Superior temporal gyrus (tissue), 1 donor: ENCODE measurements at regions not wholly inside any gene's neighbourhood (a gene's known extent, or its start where the extent isn't known, plus 50 kb on each side); places are given as distances from the start of the nearest gene placed in this dataset.

ENCODE experiments used
- DNase-seq: peaks from one replicate; pipeline ENCODE4 v3.0.0-alpha.2; 2016; ENCODE audit errors: extremely low spot score

DNA sequence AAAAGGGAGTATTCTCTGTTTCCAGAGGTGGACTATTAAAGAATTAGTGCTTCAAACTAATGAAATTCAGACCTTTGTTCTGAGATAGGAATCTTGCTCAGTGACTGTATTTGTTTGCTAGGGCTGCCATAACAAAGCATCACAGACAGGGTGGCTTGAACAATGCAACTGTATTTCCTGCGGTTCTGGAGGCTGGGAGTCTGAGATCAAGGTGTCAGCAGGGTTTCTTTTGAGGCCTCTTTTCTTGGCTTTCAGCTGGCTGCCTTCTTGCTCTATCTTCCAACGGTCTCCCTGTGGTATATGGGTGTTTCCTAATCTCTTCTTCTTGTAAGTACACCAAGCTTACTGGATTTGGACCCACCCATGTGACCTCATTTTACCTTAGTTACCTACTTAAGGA is 264.6 kb upstream of the PROX1 start:
- no peak for DNase-seq

DNA sequence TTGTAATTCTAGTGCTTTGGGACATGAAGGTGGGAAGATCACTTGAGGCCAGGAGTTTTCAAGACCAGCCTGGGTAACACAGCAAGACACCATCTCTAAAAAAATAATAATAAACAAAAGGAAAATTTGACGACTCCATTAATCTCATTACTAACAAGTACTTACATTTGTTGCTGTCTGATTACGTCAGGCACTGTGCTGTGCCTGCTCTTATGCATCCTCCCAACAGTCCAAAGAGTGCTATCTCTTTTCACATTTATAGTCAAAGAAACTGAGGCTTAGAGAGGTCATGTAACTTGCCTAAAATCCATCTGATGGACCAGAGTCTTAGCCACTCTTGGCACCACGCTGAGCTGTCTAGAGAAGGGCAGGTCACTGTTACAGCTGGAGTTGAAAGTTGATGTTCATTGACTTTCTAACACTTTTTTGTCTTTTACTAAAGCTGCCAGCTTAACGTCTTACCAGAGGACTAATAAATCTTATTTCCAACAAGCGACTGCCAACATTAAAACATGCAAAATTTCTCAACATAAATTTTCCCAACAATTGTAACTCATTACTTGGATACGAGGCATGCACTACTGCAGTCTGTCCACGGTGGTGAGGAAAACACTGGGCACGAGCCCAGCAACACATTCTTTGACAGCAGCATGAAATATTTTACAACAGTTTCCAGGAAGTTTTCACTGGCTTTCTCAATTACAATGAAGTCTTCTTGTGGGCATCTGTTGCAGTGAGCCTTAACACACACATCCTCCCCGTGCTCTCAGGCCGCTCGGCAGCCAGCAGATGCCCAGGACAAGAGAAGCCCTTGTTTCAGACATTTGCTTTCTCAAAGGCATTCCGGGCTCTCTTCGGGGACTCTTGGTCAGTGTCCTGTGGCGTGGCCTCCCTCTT is 262.9 kb upstream of the PROX1 start:
- DNase-seq: peak; percentile 32

DNA sequence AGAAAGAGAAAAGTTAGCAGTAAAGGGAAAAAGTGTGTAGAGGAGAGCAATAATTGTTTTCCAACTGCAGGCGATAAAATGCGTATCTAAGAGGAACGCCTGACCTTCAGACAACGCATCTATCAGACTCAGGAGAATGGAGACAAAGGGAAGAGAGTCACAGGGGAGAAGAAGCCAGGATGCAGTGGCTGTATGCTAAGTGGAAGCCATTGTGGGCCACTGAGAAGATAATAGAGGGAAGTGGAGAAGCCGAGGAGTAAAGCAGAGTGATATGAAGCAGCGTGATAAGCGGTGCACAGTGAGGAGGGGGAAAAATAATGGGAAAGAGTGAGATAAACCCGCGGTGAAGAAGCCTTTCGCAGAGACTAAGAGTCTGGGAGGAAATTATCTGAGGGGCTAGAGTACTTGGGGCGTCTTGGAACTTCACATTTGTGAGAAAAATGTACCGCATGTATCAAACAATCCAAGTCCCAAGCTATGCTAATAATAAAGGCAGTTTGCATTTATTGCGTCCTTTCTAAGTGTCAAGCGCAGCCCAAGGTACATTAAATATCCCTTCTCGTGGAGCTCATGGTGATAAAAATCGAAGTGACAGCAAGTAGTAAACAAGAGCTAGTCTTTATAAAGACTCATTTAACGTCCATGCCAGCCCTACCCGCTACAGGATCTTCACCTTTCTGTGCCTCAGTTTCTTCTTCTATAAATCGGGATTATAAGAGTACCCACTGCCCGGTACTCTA is 259.8 kb upstream of the PROX1 start:
- DNase-seq: no peak

DNA sequence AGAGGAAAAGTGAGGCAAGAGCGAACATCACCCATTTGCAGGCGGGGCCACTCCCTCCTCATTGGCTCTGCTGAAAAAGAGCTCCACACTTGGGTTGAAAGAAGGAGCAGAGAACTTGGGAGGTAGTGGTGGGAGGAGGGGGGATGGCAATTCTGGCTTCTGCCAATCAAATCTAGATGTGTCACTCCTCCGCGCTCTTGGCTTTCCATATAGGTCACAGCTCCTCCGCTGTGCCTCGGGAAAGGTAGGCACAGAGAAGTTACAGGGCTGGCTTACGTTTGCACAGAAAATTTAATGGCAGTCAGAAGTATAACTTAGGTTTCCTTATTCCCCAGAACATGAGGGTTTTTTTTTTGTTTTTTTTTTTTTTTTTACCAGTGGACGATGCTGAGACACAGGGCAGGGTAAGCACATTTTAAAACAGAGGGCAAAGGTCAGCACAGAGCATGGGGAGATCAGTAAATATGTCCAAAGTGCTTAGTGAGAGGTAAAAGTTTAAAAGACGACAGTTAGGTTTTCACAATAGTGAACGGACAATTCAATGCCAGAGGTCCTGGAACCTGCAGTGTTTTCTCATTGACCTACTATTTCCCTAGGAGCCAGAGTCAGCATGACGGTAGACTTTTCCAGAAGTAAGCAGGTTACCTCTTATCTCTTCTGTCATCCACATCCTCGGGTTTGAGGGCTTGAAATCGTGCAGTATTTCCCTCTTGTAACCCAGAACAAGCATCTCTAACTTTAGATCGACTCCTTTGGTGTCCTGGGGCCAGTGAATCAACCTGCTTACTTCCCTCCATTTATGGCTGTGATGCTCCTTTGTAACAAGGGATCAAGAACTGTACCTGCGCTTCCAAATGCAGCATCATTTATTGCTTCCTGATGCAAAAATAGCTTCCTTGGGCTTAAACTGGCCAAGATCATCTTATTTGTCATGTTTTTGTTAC is 258.9 kb upstream of the PROX1 start:
- no peak for DNase-seq

DNA sequence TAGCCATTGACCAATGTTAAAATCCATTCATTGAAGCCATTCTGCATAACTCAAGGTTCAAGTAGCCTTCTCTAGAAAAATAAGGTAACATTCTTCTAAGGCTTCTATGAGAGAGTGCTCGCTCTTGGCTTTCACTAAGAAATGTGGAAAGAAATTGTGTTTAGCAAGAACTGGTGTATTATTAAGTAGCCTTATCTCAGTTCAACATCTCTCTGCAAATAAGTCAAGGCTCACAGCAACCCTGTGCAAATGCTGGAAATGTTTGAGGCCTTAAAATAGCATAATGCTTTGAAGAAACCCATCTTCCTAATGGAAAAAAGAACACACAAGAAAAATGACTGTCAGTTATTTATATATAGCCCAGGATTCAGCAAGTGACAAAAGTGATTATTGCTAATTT is 254.1 kb upstream of the PROX1 start:
- no peak for DNase-seq

DNA sequence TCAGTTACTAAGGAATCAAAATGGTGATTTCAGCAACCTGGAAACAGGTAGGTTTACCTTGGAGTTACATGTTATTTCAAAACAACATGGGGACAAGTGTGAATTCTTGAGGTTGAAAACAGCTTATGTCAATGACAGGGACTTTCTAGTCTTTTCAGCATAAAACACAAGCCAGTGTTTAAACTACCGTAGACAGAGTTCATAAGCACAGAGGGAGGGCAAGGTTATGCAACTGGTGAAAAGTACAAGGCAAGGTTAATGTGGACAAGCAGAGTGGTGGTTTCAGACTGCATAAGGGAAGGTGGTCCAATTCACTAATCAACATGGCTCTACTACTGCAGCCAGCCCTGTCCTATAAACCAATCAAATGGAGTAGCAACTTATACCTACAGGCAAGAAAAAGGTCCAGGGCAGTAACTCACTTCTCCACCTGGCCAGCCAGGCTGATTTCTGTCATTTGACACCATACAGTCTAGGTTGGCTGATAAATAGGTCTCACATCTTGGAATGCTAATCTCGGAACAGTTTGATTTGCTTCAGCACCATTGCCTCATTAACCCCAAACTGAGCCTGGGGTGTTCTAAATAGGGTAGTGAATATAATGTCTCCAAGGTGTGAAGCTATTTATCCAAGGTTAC is 250.3 kb upstream of the PROX1 start:
- no peak for DNase-seq

DNA sequence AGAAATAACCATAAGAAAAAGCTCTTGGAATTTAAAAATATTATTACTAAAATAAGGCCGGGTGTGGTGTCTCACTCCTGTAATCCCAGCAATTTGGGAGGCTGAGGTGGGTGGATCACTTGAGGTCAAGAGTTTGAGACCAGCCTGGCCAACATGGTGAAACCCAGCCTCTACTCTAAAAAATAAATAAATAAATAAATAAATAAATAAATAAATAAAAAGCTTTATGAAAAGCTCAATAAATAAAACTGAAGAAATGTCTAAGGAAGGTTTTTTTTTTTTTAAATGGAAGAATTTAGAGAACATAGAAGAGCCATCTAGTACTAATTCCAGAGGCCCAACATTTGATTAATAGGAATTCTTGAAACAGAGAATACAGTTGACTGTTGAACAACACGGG is 249.1 kb upstream of the PROX1 start:
- DNase-seq: no peak

DNA sequence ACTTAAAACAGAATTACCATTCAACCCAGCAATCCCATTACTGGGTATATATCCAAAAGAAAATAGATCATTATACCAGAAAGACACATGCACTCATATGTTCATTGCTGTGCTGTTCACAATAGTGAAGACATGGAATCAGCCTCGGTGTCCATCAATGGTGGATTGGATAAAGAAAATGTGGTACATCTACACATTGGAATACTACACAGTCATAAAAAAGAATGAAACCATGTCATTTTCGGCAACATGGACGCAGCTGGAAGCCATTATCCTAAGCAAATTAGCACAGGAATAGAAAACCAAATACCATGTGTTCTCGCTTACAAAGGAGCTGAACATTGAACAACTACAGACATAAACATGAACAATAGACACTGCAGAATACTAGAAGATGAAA is 244.8 kb upstream of the PROX1 start:
- no peak for DNase-seq

DNA sequence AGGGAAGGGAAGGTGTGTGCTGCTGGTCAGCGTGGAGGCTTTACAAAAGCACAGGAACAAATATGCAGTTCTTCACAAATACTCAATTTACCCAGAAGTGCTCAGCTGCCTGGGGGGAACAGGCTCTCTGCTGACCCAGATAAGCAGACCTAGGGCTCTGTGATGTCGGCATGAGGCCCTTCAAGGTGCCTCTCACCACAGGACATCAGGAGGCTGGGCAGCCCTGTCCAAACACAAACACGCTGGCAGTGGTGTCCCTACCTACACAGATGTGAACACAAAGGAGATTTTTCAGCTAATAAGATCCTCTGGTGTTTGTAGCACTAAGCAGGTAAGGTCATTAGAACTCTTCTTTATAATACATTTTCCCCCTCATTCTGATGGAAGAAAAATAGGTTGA is 243.0 kb upstream of the PROX1 start:
- DNase-seq: no peak

DNA sequence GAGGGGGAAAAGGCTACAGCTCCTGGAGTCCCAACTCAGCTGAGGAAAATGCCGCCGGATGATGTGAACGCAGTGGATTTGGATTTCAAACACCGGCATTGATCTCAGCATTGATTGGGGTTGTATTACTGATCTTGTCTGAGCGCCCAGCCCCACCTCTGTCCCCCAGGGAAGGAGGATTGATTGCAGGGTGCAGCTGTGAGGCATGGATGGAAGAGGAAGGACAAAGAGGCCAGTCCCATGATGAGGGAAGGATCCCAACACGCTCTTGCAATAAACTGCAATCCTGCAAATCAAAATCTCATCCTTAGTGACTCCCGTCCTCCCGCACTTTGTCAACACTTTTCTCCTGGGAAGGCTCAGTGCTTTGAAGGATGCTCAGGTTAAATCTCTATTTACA is 242.3 kb upstream of the PROX1 start:
- no peak for DNase-seq

DNA sequence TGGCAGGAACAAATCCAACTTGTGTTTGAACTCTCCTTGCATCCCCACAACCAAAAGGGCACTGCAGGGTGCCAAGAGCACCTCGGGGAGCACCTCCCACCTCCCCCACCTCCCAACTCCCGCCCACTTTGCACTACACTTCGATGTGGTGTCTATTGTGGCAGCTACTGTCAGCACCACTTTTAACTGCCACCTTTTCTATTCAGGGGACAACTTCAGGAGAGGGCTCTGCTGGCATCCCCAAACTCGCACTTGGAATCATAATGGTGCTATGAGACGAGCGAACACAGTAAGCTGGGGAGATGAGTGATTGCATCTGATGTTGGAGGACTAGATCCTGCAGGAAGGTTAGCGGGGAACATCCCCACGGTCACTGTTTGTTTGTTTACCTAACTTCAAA is 238.2 kb upstream of the PROX1 start:
- no peak for DNase-seq

DNA sequence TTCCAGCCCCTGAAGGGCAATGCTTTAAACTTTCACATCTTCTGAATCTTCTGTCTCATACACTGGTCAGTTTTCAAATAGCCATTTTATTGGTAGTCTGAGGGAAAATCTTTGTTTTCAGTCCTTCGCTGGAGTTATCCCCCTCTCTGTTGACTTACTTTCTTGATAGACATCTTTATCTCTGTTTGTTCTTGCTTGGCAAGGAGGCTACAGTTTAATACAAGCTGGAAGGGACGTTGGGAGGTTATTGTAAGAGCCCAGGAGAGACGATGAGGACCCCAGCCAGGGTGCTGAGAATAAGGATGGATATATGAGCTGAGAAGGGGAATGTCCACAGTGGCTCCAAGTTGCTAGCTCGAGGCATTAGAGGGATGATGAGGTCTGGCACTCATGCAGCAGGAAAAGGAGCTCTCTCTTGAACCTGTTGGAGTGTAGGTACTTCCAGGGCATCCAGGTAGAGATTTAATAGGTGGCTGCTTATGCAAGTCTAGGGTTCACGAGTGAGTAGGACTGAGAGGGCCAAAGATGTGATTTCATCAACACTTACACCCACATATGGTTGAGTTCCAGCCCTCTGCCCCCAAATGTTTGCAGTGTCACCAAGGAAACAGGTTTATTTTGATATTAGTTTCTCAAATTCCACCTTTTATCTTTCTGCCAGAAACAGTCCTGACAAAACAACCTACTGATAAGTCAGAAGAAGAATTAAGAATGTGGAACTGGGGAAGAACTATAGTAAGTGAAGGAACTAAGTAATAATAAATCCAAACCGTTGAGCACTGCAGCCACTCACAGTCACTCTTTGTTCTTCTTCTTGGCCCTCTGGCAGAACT is 237.3 kb upstream of the PROX1 start:
- no peak for DNase-seq

DNA sequence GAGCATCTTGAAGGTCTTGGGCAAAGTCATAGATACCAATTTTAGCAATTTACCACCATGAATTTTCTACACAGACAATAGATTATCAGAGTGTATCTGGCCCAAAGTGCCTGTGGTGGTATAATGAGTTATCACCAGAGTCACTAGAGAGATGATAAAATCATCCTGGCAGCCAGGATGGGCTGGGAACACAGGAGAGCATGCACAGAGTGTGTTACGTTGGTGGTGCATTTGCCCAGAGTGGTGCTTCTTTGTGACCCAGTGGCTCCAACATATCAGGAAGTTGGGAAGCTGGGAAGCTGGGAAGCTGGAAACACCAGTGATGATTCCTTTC is 236.7 kb upstream of the PROX1 start:
- no peak for DNase-seq

DNA sequence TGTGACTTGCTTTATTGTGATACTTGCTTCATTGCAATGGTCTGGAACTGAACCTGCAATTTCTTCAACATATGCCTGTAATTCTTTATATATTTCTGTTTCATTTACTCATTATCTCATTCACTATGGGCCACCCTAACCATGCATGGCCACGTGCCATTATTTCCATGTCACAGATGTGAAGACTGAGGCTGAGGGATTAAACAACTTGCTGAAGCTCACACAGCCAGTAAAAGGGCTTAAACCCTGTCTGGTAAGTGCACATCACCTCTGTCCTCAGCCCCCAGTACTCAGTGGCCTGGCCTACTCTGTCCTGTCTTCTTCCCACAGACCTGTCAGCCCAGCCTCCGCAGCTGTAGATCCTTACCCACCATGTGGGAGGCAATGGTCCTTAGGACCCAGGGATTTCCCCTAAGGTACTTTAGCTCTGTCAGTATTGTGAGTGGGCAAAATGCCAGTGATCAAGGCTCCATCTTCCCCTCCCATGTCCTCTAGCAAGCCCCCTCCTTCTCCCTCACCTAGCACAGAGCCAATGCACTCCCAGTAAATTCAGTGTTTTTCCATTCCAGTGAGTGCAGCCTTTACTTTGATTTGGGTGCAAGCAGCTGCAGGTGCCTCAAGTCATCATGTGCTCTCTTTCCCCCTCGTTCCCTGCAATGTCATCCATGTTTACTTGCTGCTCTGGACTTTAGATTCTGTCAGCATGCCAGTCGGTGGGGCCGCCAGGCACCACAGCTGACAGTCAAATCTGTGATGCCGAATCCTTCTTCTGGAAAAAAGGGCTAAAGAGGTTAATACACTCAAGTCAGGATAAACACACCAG is 228.2 kb upstream of the PROX1 start:
- no peak for DNase-seq

DNA sequence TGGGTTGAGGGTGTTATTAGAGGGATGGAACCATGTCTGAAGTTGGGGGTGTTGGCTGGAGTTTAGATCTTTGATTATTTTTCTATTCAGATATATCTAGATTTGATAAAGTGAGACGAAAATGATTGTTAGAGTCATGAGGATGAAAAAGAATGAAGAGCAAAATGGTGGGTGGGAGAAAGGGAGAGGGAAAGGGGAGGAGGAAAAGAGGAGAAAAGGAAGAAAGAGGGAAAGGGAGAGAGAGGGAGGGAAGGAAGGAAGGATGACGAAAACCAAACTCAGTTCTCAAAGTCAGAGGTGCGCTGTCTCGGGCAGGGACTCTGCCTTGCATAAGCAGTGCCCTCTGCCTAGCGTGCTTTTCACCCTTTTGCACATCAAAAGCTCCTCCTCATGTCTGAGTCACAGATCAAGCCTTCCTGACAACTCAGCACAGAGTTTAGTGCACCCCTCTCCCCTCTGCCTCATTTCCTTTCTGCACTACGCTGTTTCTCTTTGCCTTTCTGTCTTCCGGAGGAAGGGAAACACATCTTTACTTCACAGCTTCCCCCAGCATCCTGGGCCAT is 225.8 kb upstream of the PROX1 start:
- DNase-seq: no peak

DNA sequence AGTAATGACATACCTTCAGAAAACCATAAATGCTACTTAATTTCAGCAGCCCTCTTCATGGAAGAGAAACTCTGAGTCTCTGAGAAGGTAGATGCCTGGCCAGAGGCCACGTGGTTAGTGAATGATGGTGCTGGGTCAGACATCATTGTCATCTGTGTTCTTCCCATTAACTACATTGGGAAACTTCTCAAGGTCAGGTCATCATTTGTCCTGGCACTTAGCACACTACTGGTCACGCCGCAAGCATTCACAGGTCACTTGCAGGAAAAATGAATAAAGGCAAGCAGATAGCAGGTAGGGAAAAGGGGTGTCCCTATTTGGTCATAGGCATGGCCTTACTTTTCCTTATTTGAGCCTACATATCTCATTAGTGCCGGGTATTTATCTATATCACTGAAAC is 220.1 kb upstream of the PROX1 start:
- DNase-seq: no peak

DNA sequence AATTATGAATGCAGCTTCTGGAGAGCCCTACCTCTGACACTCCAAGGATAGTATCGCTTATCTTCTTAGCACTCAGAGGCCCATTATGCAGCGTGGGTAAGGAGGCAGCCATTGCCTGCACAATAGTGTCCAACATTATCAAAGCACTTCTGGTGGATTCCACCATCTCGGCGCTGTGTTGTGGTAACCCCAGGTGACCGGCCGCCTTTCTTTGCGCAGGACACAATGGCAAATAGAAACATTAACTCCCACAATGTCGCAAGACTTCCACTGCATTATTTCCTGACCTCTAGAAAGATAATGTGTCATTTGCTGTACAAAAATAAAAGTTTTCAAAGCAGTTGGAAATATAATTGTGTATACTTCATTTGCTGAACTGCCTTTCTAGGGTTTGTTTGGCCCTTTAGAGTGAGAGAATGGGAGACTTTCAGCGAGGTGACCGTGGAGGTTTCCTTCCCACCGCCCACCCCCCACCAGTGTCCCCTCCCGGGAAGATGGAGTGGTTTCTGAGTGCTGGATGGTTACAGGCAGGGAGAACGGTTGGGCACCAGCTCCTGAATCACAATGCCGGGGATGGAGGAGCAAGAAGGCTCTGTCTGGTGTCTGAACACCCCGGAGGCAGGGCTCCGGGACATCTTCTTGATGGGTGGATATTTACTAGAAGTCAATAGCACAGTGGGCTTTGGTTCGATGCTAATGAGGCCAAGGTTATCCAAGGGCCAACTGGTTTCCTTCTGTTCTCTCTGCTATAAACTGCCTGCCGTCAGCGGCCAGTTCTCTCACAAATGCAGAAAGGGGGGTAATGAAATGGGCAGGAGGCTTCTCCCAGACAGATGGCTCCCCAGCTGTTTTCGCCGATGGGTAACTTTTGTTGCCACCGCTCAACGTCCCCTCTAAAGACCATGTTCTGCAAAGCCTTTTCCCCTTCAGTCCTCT is 215.4 kb upstream of the PROX1 start:
- no peak for DNase-seq

DNA sequence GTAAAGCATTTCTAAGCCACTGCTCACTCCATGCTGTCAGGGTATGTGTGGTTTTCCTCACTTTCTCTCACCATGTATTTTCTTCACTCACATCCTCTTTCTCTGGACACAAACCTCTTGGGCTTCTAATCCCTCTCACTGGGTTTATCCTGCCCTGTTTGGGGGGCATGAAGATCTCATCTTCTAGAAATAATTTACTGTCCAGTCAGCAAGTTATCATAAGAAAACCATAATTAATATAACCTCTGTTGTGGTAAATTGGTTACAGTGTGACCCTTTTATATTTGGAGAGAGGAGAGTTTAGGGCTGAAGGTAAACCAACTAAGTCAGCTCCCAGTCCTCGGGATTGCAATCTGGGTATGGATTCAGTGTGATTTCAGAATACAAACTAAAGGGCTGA is 213.8 kb upstream of the PROX1 start:
- no peak for DNase-seq

DNA sequence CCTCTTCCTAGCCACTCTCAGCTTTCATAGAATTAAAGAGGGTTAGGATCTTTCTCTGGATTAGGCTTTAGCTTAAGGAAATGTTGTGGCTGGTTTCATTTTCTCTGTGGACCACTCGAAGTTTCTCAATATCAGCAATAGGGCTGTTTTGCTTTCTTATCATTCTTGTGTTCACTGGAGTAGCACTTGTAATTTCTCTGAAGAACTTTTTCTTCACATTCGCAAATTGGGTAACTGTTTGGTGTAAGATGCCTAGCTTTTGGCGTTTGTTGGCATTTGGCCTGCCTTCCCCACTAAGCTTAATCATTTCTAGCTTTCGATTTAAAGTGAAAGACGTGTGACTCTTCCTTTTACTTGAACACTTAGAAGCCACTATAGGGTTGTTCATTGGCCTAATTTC is 210.8 kb upstream of the PROX1 start:
- DNase-seq: no peak
